HG03571 (cell line): ENCODE measurements at regions not wholly inside any gene's neighbourhood (a gene's known extent, or its start where the extent isn't known, plus 50 kb on each side); places are given as distances from the start of the nearest gene placed in this dataset.

Source experiments
- ATAC-seq: cut with Tn5 transposase; IDR thresholded peaks from one replicate; pipeline ENCODE4 v1.9.1; 2021; ENCODE audit not compliant: unreplicated experiment

GRCh38 chr10:123552760-123553554, 113.2 kb upstream of the GPR26 start:
- ATAC-seq: no peak

DNA sequence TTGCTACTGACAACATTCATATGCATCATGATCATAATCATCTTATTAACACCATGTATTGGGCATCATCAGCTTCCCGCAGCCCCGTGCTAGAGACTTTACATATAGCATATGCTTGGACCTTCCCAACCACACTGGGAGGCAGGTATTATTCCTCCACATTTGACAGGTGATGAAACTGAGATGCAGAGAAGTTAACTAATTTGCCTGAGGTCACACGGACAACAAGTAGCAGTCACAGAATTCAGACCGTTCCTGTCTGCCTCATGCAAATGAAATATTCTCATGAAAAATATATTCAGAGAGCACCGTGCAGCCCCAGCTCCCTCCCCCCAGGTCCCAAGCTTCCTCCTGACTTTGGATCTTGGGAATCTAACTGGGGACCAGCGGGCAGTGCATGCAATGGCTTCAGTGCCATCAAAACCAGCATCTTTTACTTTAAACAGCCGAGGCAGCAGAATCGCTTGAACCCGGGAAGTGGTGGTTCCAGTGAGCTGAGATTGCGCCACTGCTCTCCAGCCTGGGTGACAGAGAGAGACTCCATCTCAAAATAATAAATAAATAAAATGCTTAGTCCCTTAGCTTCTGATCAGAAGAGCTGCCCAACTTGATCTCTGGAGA, 112.2 kb upstream of the GPR26 start:
- ATAC-seq: no peak

DNA sequence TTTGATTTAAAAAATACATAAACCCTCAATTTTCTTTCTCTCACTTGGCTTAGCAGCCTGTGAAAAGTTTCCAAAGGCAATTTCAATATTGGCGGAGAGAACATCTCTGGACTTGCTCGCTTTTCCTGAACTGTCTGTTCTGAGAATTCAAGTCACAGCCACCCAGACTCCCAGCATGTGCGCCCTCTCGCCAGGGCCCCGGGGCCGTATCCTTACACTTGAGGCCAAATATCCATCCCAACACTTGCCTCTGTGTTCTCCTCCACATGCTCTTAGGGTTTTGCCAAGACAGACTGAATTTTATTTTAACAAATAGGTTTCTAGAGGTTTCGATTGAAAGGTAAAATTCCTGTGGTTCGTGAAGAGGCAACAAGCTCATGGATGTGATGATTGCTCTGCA, 111.5 kb upstream of the GPR26 start:
- ATAC-seq: no peak

- ATAC-seq: no peak
Measured at GRCh38 chr10:123555616-123556015, 110.5 kb upstream of the GPR26 start.

- no peak for ATAC-seq
Measured at GRCh38 chr10:123556049-123556448, 110.1 kb upstream of the GPR26 start.

GRCh38 chr10:123556736-123557135, 109.4 kb upstream of the GPR26 start:
- no peak for ATAC-seq

DNA sequence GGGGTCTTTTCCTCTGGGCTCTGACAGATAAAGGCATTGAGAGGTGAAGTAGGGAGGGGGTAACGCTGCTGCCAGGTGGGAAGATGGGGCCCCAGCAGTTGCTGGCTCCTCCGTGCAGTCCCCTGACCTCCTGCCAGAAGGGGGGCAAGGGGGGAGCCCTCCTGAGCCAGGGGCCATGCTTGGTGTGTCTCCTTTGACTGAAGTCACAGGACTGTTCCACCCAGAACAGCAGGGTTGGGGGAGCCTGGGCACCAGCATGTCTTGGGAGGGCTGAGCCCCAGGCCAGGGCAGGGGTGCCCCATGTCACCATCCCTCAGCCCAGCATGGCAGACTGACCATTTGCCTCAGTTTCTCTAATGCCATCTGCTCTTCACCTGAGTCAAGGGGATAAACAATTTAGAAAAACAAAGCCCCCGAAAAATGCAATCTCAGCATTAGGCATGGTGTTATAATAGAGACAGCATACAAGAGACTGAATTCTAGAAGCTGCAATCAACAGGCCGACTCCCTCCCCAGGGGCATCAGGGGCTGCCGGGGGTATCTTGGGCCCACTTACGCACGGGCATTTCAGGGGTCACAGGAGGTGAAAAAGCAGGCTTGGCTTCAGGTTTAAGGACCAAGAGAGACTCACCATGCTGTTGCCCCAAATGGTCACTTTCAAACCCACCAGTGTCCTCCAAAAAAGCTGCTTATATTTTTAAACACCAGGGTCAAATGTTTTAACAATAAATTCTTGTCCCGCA, 108.6 kb upstream of the GPR26 start:
- ATAC-seq: no peak

DNA sequence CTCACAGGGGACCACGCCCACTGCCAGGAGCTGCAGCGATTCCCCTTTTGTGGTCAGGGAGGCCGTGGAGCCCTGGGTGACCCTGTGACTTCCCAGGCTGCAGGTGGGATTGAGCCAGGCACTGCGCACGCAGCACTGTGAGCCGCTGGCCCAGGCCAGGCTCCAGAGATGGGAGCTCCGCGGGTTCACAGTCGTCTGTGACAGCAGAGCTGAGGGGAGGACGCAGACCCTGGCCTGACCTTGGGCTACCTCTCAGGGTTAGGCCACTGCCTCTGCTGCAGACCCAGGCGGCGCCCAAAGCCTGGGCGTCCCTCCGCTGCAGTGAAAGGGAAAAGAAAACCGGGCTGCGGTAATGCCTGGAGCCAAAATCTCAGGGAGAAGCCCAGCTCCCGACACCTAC, 107.5 kb upstream of the GPR26 start:
- ATAC-seq: no peak

DNA sequence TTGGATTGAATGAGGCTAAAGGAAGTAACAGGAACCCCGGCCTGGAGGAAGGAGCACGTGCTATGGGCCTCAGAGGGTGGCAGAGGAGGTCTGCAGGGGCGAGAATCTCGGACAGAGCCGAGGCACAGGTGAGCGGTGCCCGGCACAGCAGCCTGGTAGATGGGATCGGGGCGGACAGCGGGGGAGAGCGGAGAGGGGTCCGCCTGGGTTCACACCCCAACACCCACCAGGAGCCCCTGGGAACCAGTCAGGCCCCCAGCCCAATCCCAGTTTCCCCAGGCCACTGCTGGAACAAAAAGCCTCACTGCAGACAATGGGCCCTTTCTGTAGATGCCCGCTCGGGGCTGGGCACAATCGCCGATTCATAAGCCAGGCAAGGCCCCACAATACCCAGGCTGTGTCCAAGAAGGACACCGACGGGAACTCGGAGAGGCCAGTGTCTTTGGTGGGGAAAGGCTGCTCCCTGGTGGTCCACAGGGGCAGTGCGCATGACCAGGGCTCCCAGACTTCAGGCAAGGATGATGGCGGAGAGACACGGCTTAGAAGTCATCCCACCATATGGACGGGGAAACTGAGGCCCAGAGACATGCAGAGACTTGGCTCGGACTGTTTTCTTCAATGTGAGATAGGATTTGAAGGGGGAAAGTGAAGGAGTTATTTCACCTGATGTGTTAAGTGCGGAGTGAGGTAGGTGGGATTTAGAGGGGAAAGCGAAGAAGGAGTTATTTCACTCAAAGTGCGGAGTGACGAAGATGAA, 106.9 kb upstream of the GPR26 start:
- ATAC-seq: no peak

GRCh38 chr10:123559823-123560092, 106.4 kb upstream of the GPR26 start:
- ATAC-seq: no peak

- no peak for ATAC-seq
Measured at GRCh38 chr10:123560301-123561140, 105.6 kb upstream of the GPR26 start.

- ATAC-seq: no peak
Measured at GRCh38 chr10:123561141-123561440, 105.1 kb upstream of the GPR26 start.

DNA sequence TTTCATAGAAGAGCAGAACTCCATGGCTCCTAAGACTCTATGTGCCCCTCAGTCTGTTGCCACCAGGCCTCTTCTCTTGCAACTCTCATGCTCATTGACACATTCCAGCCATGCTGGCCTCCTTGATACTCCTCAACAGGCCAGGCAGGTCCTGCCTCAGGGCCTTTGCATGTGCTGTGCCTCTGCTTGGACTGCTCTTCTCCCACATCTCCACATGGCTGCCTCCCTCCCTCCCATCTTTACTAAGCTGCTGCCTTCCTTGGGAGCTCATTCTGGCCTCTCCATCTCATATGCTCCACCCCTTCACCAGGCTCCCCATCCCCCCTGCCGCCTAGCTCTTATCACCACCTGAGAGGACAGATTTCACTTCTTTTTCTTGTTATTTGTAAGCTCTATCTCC, 103.8 kb upstream of the GPR26 start:
- ATAC-seq: no peak

GRCh38 chr10:123562811-123563580, 103.2 kb upstream of the GPR26 start:
- ATAC-seq: no peak

DNA sequence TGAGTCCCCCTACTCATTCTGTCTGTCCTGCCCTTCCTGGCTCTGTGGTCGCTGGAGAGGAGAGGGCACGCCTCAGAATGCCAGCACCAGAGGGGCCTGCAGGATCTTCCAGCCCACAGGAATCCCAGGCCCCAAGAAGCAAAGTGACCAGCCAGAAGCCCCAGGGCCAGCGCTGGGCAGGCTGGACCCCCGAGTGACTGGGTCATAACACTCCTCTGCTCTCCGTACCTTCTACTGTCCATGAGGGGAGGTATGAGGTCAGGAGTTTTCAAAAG, 102.6 kb upstream of the GPR26 start:
- ATAC-seq: no peak

GRCh38 chr10:123563994-123564393, 102.2 kb upstream of the GPR26 start:
- ATAC-seq: no peak

DNA sequence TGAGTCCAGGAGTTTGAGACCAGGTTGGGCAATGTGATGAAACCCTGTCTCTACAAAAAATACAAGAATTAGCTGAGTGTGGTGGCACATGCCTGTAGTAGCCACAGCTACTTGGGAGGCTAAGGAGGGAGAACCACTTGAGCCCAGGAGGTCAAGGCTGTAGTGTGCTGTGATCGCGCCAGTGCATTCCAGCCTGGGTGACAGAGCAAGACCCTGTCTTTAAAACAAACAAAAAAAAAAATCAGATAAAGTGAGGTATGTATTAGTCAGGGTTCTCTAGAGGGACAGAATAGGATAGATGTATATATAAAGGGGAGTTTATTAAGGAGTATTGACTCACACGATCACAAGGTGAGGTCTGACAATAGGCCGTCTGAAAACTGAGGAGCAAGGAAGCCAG, 101.5 kb upstream of the GPR26 start:
- no peak for ATAC-seq

DNA sequence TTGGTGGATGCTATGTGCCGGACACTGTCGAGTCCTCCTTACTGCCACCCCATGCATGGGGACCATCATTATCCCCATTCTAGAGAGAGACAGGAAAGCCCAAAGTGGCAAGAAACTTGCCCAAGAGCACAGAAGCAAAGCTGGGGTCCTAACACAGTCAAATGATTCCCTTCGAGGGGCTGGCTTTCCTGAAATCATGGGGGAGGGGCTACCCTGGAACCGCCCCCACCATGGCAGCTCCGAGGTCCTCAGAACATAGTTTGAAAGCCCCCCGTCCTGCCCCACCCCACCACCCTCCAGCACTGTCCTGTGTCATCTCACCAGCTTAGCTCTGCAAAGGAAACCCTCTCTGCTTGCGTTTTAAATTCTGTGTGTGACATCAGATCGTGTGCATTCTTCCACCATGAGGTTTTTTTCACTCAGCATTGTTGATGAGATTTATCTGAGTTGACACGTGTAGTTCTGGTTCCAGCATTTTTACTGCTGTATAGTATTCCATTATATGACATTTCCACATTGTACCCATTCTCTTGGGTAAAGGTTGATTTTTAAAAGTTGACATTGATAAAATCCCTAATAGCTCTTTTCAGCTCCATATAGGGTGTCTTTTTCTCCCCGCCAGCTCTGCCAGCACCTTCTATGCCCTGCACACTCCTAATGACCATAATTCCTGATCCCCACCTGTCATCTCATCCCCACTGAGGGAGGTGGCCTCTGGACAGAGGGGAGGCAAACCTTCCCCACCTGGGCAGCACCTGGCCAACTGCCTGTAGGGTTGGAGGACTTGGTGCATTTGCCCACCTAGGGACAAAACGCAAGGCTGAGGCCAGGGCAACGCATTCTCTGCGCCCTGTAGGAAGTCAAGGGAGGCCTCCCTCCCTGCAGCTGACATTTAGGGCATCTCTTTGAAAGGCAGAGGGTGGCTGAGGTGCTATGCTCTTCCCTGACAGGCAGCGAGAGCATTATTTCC, 100.2 kb upstream of the GPR26 start:
- no peak for ATAC-seq

DNA sequence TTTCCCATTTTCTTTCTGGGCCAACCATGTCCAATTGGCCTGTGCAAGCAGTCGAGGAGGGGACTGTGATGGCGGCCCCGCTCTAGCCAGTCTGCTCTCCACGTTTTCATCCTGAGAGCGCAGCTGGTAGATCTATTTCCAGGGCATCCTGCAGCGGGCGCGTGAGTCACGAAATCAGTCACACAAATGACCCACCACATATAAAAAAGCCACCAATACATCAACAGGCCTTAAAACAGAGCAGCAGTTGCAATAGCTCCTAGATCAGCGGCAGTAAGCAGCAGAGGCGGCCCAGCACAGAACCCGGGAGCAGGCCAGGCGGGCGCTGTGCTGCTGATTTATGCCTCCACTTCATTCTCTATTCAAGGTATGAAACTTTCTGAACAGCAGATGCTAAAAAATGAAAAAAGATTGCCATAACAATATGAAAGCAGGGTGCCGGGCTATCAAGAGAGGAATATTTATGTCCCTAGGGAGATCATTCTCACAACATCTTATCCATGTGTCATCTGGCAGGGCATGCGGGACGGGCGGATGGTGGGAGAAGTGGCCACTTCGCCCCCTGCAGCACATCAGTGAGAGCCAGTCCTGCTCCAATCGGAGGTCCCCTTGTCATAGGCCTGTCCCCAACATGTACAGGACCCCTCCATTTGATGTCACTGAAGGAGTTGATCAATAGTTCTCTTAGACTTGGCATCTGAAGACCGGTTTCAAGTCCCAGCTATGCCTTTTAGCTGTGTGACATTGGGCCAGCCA, 98.0 kb upstream of the GPR26 start:
- ATAC-seq: no peak
